IMR-90 (cell line): ENCODE measurements at regions not wholly inside any gene's neighbourhood (a gene's known extent, or its start where the extent isn't known, plus 50 kb on each side); places are given as distances from the start of the nearest gene placed in this dataset.

Source experiments
- ATAC-seq: fragments of 200-7000 bp; cut with Tn5 transposase; 2 replicates; pipeline ENCODE4 v1.9.1; 2020; ENCODE audit warnings: low read depth, mild to moderate bottlenecking, moderate library complexity
- BruUV-seq: library from RNA; stranded (reverse); fragments of 400-500 nt; replicated peaks from 2 replicates; lab custom pipeline; 2021; lab: Mats Ljungman, UMichigan
- CTCF ChIA-PET: fragments of 300-600 bp; formaldehyde crosslinking; extraction: SDS; loops from one replicate; lab custom pipeline; 2021; ENCODE audit warnings: antibody characterized with exemption; lab: Yijun Ruan, JAX
- POLR2A ChIA-PET: fragments of 300-600 bp; sonication (Branson Sonifier 250); formaldehyde crosslinking; loops from one replicate; lab custom pipeline; 2022; ENCODE audit warnings: antibody characterized with exemption; ENCODE audit not compliant: unreplicated experiment; lab: Charles Lee
- DNase-seq: peaks from one replicate; pipeline ENCODE4 v3.0.0; 2013
- H2AFZ ChIP-seq: replicated peaks from 2 replicates; pipeline ENCODE3; 2013; ENCODE audit warnings: low read length, mild to moderate bottlenecking; ENCODE audit not compliant: poor library complexity
- H2AK5ac ChIP-seq: 2 replicates; pipeline ENCODE4 v1.6.1; 2013; ENCODE audit warnings: low read depth, low read length, inconsistent platforms
- H2AK9ac ChIP-seq: replicated peaks from 2 replicates; pipeline ENCODE3; 2013; ENCODE audit warnings: mild to moderate bottlenecking, low read depth, low read length, moderate library complexity; ENCODE audit not compliant: poor library complexity
- H2BK120ac ChIP-seq: 2 replicates; pipeline ENCODE4 v1.6.1; 2013; ENCODE audit warnings: low read depth, low read length, inconsistent platforms
- H2BK15ac ChIP-seq: 3 replicates; pipeline ENCODE4 v1.6.1; 2013; ENCODE audit warnings: low read depth, low read length, inconsistent platforms
- H2BK20ac ChIP-seq: 2 replicates; pipeline ENCODE4 v1.6.1; 2013; ENCODE audit warnings: low read depth, mild to moderate bottlenecking, inconsistent platforms, low read length, moderate library complexity
- H2BK5ac ChIP-seq: 2 replicates; pipeline ENCODE4 v1.6.1; 2013; ENCODE audit warnings: mild to moderate bottlenecking, low read depth, low read length, inconsistent platforms; ENCODE audit not compliant: poor library complexity, severe bottlenecking
- H3K14ac ChIP-seq: replicated peaks from 2 replicates; pipeline ENCODE4 v1.6.1; 2013; ENCODE audit warnings: low read depth, low read length, inconsistent platforms
- H3K18ac ChIP-seq: 2 replicates; pipeline ENCODE4 v1.6.1; 2013; ENCODE audit warnings: low read depth, low read length, control low read depth
- H3K23ac ChIP-seq: 2 replicates; pipeline ENCODE4 v1.6.1; 2013; ENCODE audit warnings: low read depth, low read length, inconsistent platforms
- H3K27ac ChIP-seq: 2 replicates; pipeline ENCODE4 v1.5.1; 2013; ENCODE audit warnings: mild to moderate bottlenecking, control low read depth, low read length; ENCODE audit not compliant: insufficient read depth
- H3K27me3 ChIP-seq: 2 replicates; pipeline ENCODE4 v1.6.1; 2013; ENCODE audit warnings: low read length; ENCODE audit not compliant: control insufficient read depth, insufficient read depth
- H3K36me3 ChIP-seq: 2 replicates; pipeline ENCODE4 v1.6.1; 2013; ENCODE audit warnings: low read length, mixed read lengths; ENCODE audit not compliant: control insufficient read depth, insufficient read depth
- H3K4ac ChIP-seq: 2 replicates; pipeline ENCODE4 v1.6.1; 2013; ENCODE audit warnings: low read depth, low read length, inconsistent platforms
- H3K4me1 ChIP-seq: 2 replicates; pipeline ENCODE4 v1.6.1; 2013; ENCODE audit warnings: low read length, mixed read lengths; ENCODE audit not compliant: control insufficient read depth, insufficient read depth
- H3K4me2 ChIP-seq: 2 replicates; pipeline ENCODE4 v1.6.1; 2013; ENCODE audit warnings: low read depth, mild to moderate bottlenecking, control low read depth, low read length, moderate library complexity
- H3K4me3 ChIP-seq: 2 replicates; pipeline ENCODE4 v1.5.1; 2013; ENCODE audit warnings: low read depth, mild to moderate bottlenecking, control low read depth, low read length, moderate library complexity; ENCODE audit not compliant: insufficient read depth
- H3K56ac ChIP-seq: 2 replicates; pipeline ENCODE4 v1.6.1; 2013; ENCODE audit warnings: low read length, inconsistent platforms; ENCODE audit not compliant: insufficient read depth; ENCODE audit errors: extremely low read depth
- H3K79me1 ChIP-seq, 2 experiments: 2 replicates each; pipeline ENCODE4 v1.6.1; 2013; ENCODE audit warnings: low read length in 2 of 2, inconsistent platforms in 1 of 2, low read depth in 1 of 2
- H3K9ac ChIP-seq: 2 replicates; pipeline ENCODE4 v1.6.1; 2013; ENCODE audit warnings: low read depth, low read length, control low read depth
- H3K9me1 ChIP-seq: 2 replicates; pipeline ENCODE4 v1.6.1; 2013; ENCODE audit warnings: low read length, inconsistent platforms; ENCODE audit not compliant: insufficient read depth
- H3K9me3 ChIP-seq: 2 replicates; pipeline ENCODE4 v1.6.1; 2013; ENCODE audit warnings: low read length; ENCODE audit not compliant: control insufficient read depth, insufficient read depth
- H4K20me1 ChIP-seq: 2 replicates; pipeline ENCODE4 v1.6.1; 2013; ENCODE audit warnings: low read length, inconsistent platforms; ENCODE audit not compliant: insufficient read depth
- H4K5ac ChIP-seq: 2 replicates; pipeline ENCODE4 v1.6.1; 2013; ENCODE audit warnings: mild to moderate bottlenecking, low read depth, low read length, control low read depth
- H4K8ac ChIP-seq, 2 experiments: 2 replicates each; pipeline ENCODE4 v1.6.1; 2013; ENCODE audit warnings: low read depth in 2 of 2, low read length in 2 of 2, control low read depth in 1 of 2, inconsistent platforms in 1 of 2
- H4K91ac ChIP-seq: 2 replicates; pipeline ENCODE4 v1.6.1; 2013; ENCODE audit warnings: low read depth, low read length, inconsistent platforms; ENCODE audit not compliant: insufficient read depth
- BHLHE40 ChIP-seq: fragments of 150-350 bp; IDR thresholded peaks from 2 replicates; pipeline ENCODE4 v1.6.1; 2016; ENCODE audit warnings: mild to moderate bottlenecking, low read depth, low read length
- CHD1 ChIP-seq: IDR thresholded peaks from 2 replicates; pipeline ENCODE4 v1.6.1; 2012; ENCODE audit warnings: low read depth, low read length, improper control_type of control experiment
- FOS ChIP-seq: fragments of 150-350 bp; IDR thresholded peaks from 2 replicates; pipeline ENCODE4 v1.6.1; 2016; ENCODE audit warnings: low read depth, low read length
- MAFK ChIP-seq: IDR thresholded peaks from 2 replicates; pipeline ENCODE4 v1.6.1; 2012; ENCODE audit warnings: low read depth, low read length, improper control_type of control experiment
- MAZ ChIP-seq: IDR thresholded peaks from 2 replicates; pipeline ENCODE4 v1.6.1; 2012; ENCODE audit warnings: low read depth, mild to moderate bottlenecking, low read length, improper control_type of control experiment, moderate library complexity, borderline replicate concordance
- MXI1 ChIP-seq: IDR thresholded peaks from 2 replicates; pipeline ENCODE4 v1.6.1; 2012; ENCODE audit warnings: low read depth, mild to moderate bottlenecking, low read length, moderate library complexity, borderline replicate concordance
- POLR2A ChIP-seq: IDR thresholded peaks from 2 replicates; pipeline ENCODE4 v1.6.1; 2012; ENCODE audit warnings: mild to moderate bottlenecking, low read depth, low read length
- RCOR1 ChIP-seq: IDR thresholded peaks from 2 replicates; pipeline ENCODE4 v1.6.1; 2012; ENCODE audit warnings: mild to moderate bottlenecking, low read length, improper control_type of control experiment; ENCODE audit not compliant: insufficient replicate concordance
- RFX5 ChIP-seq: IDR thresholded peaks from 2 replicates; pipeline ENCODE4 v1.8.0; 2012; ENCODE audit warnings: low read depth, mild to moderate bottlenecking, low read length, moderate library complexity
- whole genome bisulfite sequencing, 2 experiments: methylation state at CpG; one replicate each; pipeline versions ENCODE4 v1.1.5 to v1.1.7; 2013; ENCODE audit warnings: missing lambda C conversion rate in 2 of 2; ENCODE audit not compliant: insufficient read length in 1 of 2; ENCODE audit errors: extremely low coverage in 2 of 2; 5-methylcytosine and 5-hydroxymethylcytosine counted together
- dilution Hi-C: fragments of 300-500 bp; cut with HindIII; formaldehyde crosslinking; loops from one replicate; pipeline ENCODE4 v1.14.3; 2018; ENCODE audit warnings: low sequenced_read_pairs; ENCODE audit not compliant: unreplicated experiment
- in situ Hi-C: fragments of 300-500 bp; cut with MboI; formaldehyde crosslinking; loops from 3 replicates; pipeline ENCODE4 v1.14.3; 2019; ENCODE audit warnings: low sequenced_read_pairs, inconsistent platforms, mixed read lengths
- intact Hi-C: fragments of 100-400 bp; cut with micrococcal nuclease; formaldehyde crosslinking; loops from 2 replicates; pipeline ENCODE4 v1.10.0; 2022
- TF ChIP-seq, protein P1 (sequence below): fragments of 150-350 bp; IDR thresholded peaks from 2 replicates; pipeline ENCODE4 v1.6.1; 2017; ENCODE audit warnings: mild to moderate bottlenecking, antibody characterized with exemption, low read length, low read depth
- TF ChIP-seq, protein P2 (sequence below): fragments of 150-350 bp; IDR thresholded peaks from 2 replicates; pipeline ENCODE4 v1.6.1; 2016; ENCODE audit warnings: low read depth, mild to moderate bottlenecking, low read length, moderate library complexity, borderline replicate concordance

DNA sequence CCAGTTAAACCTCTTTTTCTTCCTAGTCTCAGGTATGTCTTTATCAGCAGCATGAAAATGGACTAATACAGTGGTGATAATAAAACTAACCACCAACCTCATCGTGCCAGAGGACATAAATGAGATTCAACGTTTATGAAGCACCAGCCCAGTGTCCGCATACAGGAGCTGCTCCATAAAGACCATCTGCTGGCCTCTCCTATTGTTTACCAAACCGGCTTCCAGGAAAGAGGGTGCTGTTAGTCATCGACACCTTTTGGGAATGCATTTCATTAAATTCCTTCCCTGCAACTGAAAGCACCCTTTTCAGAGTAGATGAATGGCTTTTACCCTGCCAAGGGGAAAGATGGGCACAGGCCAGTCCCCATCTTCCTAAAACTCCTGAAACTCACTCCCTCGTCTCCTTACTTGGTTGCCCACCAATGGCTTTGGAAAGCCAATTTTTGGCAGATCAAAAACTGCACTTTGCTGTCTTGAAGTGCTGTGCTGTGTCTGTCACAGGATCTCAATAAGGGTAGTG lies 122.1 kb downstream of the AQP9 start:
- Histone ChIP-seq H2AFZ (no peak overlapping the region), H3K4me3 (no peak overlapping the region), H3K18ac (no peak overlapping the region), H2AK5ac (no peak overlapping the region; the same call in 1 of the 2 replicates), H2AK9ac (no peak overlapping the region), H3K27ac (no peak overlapping the region), H3K27me3 (peaks cover 5% of the 10 kb centered on the region), H3K14ac (peak overlapping the region; percentile 10; the same call in 1 of the 2 replicates), H2BK120ac (peak overlapping the region; percentile 26; the same call in 1 of the 2 replicates), H2BK5ac (no peak overlapping the region), H3K23ac (no peak overlapping the region), H2BK20ac (peak overlapping the region; percentile 71; the same call in 1 of the 2 replicates), H3K4me2 (no peak overlapping the region), H3K9ac (no peak overlapping the region), H4K5ac (no peak overlapping the region), H3K36me3 (no peaks in the 10 kb centered on the region), H3K9me3 (peaks cover 6% of the 10 kb centered on the region), H3K56ac (no peak overlapping the region), H2BK15ac (no peak overlapping the region), H3K4ac (peak overlapping the region; percentile 27; the same call in 1 of the 2 replicates), H4K8ac (no peak overlapping the region), H4K91ac (no peak overlapping the region), H3K9me1 (peaks cover 6% of the 10 kb centered on the region), H3K4me1 (peaks cover 5% of the 10 kb centered on the region), H3K79me1 (no peaks in the 10 kb centered on the region), H4K20me1 (no peaks in the 10 kb centered on the region)
- intact Hi-C loops = no loop called here
- POLR2A ChIA-PET = no interaction called here
- in situ Hi-C loops = no loop called here
- CTCF ChIA-PET = no interaction called here
- dilution Hi-C loops = no loop called here
- no TSS peak for BruUV-seq
- DNase-seq = peak; percentile 16
- WGBS, 2 experiments = no CpG with 5 or more reads among the region's 6 CpGs
- TF ChIP-seq BHLHE40 = no peak
- no peak for TF ChIP-seq MAFK
- TF ChIP-seq RCOR1 = no peak
- no peak for TF ChIP-seq FOS
- TF ChIP-seq, protein P1, sequence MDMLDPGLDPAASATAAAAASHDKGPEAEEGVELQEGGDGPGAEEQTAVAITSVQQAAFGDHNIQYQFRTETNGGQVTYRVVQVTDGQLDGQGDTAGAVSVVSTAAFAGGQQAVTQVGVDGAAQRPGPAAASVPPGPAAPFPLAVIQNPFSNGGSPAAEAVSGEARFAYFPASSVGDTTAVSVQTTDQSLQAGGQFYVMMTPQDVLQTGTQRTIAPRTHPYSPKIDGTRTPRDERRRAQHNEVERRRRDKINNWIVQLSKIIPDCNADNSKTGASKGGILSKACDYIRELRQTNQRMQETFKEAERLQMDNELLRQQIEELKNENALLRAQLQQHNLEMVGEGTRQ = no peak
- TF ChIP-seq RFX5 = no peak
- TF ChIP-seq POLR2A = no peak
- no peak for TF ChIP-seq MXI1
- TF ChIP-seq, protein P2, sequence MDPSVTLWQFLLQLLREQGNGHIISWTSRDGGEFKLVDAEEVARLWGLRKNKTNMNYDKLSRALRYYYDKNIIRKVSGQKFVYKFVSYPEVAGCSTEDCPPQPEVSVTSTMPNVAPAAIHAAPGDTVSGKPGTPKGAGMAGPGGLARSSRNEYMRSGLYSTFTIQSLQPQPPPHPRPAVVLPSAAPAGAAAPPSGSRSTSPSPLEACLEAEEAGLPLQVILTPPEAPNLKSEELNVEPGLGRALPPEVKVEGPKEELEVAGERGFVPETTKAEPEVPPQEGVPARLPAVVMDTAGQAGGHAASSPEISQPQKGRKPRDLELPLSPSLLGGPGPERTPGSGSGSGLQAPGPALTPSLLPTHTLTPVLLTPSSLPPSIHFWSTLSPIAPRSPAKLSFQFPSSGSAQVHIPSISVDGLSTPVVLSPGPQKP = no peak
- no peak for TF ChIP-seq CHD1
- no peak for TF ChIP-seq MAZ
- ATAC-seq = peak; percentile 14; the same call in 1 of the 2 replicates
